Upper lobe of left lung (tissue), 6 donors: ENCODE measurements at regions not wholly inside any gene's neighbourhood (a gene's known extent, or its start where the extent isn't known, plus 50 kb on each side); places are given as distances from the start of the nearest gene placed in this dataset.

ENCODE experiments used
- ATAC-seq, 2 donors: fragments of 200-7000 bp; cut with Tn5 transposase; one replicate each; pipeline ENCODE4 v1.9.1; 2022; ENCODE audit warnings: mild to moderate bottlenecking in 2 of 2, moderate library complexity in 2 of 2; ENCODE audit not compliant: low FRiP score in 2 of 2
- DNase-seq, 2 donors: peaks; one replicate each; pipeline ENCODE4 v3.0.0-alpha.2; 2019 to 2020
- H3K27ac ChIP-seq, 4 donors: fragments of 200-600 bp; sonication (generic); one replicate each; pipeline ENCODE4 v1.5.1; 2016 to 2019
- H3K27me3 ChIP-seq, 4 donors: fragments of 200-600 bp; sonication (generic); one replicate each; pipeline ENCODE4 v1.5.1; 2017 to 2019
- H3K36me3 ChIP-seq, 4 donors: fragments of 200-600 bp; sonication (generic); one replicate each; pipeline ENCODE4 v1.5.1; 2016 to 2019
- H3K4me1 ChIP-seq, 4 donors: fragments of 200-600 bp; sonication (generic); one replicate each; pipeline ENCODE4 v1.5.1; 2018 to 2019
- H3K4me3 ChIP-seq, 4 donors: fragments of 200-600 bp; sonication (generic); one replicate each; pipeline ENCODE4 v1.5.1; 2017 to 2019; ENCODE audit warnings: mild to moderate bottlenecking in 2 of 4, moderate library complexity in 1 of 4
- H3K9me3 ChIP-seq, 4 donors: fragments of 200-600 bp; sonication (generic); one replicate each; pipeline ENCODE4 v1.5.1; 2018 to 2019
- CTCF ChIP-seq, 6 experiments: fragments of 450-650 bp in 4 of 6; fragments of 200-600 bp in 2 of 6; sonication (generic) in 2 of 6; IDR thresholded peaks; one replicate each; pipeline ENCODE4 v1.5.1; 2016 to 2019; ENCODE audit warnings: antibody characterized with exemption in 6 of 6
- EP300 ChIP-seq, 4 donors: sonication (generic); formaldehyde crosslinking; IDR thresholded peaks; one replicate each; pipeline ENCODE4 v1.5.1; 2017; ENCODE audit warnings: antibody characterized with exemption in 4 of 4, control low read depth in 2 of 4
- POLR2A ChIP-seq, 4 donors: fragments of 450-650 bp; IDR thresholded peaks; one replicate each; pipeline ENCODE4 v1.5.1; 2016 to 2017; ENCODE audit warnings: antibody characterized with exemption in 4 of 4, mild to moderate bottlenecking in 2 of 4
- POLR2AphosphoS5 ChIP-seq, 2 donors: sonication (generic); formaldehyde crosslinking; IDR thresholded peaks; one replicate each; pipeline ENCODE4 v1.5.1; 2017; ENCODE audit warnings: antibody characterized with exemption in 2 of 2
- WGBS, 2 donors: methylation state at CpG; one replicate each; pipeline ENCODE4 v1.1.5; 2017 to 2018; 5-methylcytosine and 5-hydroxymethylcytosine counted together
- donor health status: DM: no; HTN: no; CAD: no; lungs with moderate emphysema.
- donor health status: DM: no; HTN: yes; CAD: no; lungs with severe emphysema.

GRCh38 chr10:124343351-124344265 lies 75.1 kb downstream of the OAT start:
- Histone ChIP-seq H3K9me3 (no peaks in the 10 kb centered on the region), H3K27me3 (no peaks in the 10 kb centered on the region), H3K4me3 (no peak overlapping the region), H3K27ac (no peak overlapping the region), H3K4me1 (peaks cover 14 to 18% (median 14%) of the 10 kb centered on the region in 4 donors), H3K36me3 (no peaks in the 10 kb centered on the region)
- WGBS, 2 donors, result 87 to 90% methylated on average over 13 to 14 of the region's 14 CpGs
- peak in 1 of 2 donors; percentile 18 for DNase-seq
- no peak for ATAC-seq
- TF ChIP-seq POLR2A (IDR thresholded peaks at IDR 0.05), result no peak
- no peak for TF ChIP-seq EP300 (IDR thresholded peaks at IDR 0.05)
- no peak for TF ChIP-seq CTCF (IDR thresholded peaks at IDR 0.05)
- TF ChIP-seq POLR2AphosphoS5 (IDR thresholded peaks at IDR 0.05), result no peak

- no peaks in the 10 kb centered on the region for H3K36me3 ChIP-seq
Measured at GRCh38 chr10:124342821-124343170, 75.9 kb downstream of the OAT start.

GRCh38 chr10:124342136-124342820 lies 76.4 kb downstream of the OAT start:
- ATAC-seq, result no peak
- 92 to 96% methylated on average over 7 to 15 of the region's 15 CpGs for WGBS, 2 donors
- no peaks in the 10 kb centered on the region for H3K36me3 ChIP-seq
- H3K4me1 ChIP-seq, result peaks cover 14 to 18% (median 14%) of the 10 kb centered on the region in 4 donors
- H3K27me3 ChIP-seq, result no peaks in the 10 kb centered on the region
- no peak overlapping the region for H3K4me3 ChIP-seq
- no peak overlapping the region for H3K27ac ChIP-seq
- TF ChIP-seq EP300 (IDR thresholded peaks at IDR 0.05), result no peak
- no peak for TF ChIP-seq POLR2AphosphoS5 (IDR thresholded peaks at IDR 0.05)
- no peak for TF ChIP-seq CTCF (IDR thresholded peaks at IDR 0.05)
- no peak for TF ChIP-seq POLR2A (IDR thresholded peaks at IDR 0.05)
- H3K9me3 ChIP-seq, result no peaks in the 10 kb centered on the region
- peak in 1 of 2 donors; percentile 20 for DNase-seq

More at GRCh38 chr10:124342821-124343170, 75.9 kb downstream of the OAT start:
- no peak overlapping the region for H3K4me3 ChIP-seq
- ATAC-seq (no peak), DNase-seq (peak in 1 of 2 donors; percentile 14)
- no peak overlapping the region for H3K27ac ChIP-seq
- no peaks in the 10 kb centered on the region for H3K9me3 ChIP-seq
- H3K27me3 ChIP-seq, result no peaks in the 10 kb centered on the region
- no peak for TF ChIP-seq POLR2AphosphoS5 (IDR thresholded peaks at IDR 0.05)
- TF ChIP-seq POLR2A (IDR thresholded peaks at IDR 0.05), result no peak
- no peak for TF ChIP-seq EP300 (IDR thresholded peaks at IDR 0.05)
- no peak for TF ChIP-seq CTCF (IDR thresholded peaks at IDR 0.05)
- H3K4me1 ChIP-seq, result peaks cover 14 to 18% (median 14%) of the 10 kb centered on the region in 4 donors
- 90 to 100% methylated on average over 5 of the region's 5 CpGs for WGBS, 2 donors

- peak in 1 of 2 donors; percentile 15 for DNase-seq
- ATAC-seq, result peak in 1 of 2 donors; percentile 5
- Histone ChIP-seq H3K9me3 (no peaks in the 10 kb centered on the region), H3K27ac (no peak overlapping the region), H3K36me3 (no peaks in the 10 kb centered on the region), H3K4me3 (no peak overlapping the region), H3K4me1 (peaks cover 14 to 18% (median 14%) of the 10 kb centered on the region in 4 donors), H3K27me3 (no peaks in the 10 kb centered on the region)
- 46 to 75% methylated on average over 2 to 3 of the region's 3 CpGs for WGBS, 2 donors
- TF ChIP-seq POLR2AphosphoS5 (IDR thresholded peaks at IDR 0.05) (peak in 1 of 2 donors; percentile 28), CTCF (IDR thresholded peaks at IDR 0.05) (no peak), EP300 (IDR thresholded peaks at IDR 0.05) (no peak)
Measured at GRCh38 chr10:124341768-124342135, 77.0 kb downstream of the OAT start.
